ENCODE measurements at regions not wholly inside any gene's neighbourhood (a gene's known extent, or its start where the extent isn't known, plus 50 kb on each side); places are given as distances from the start of the nearest gene placed in this dataset.

- TF ChIP-seq ATF2 (IDR thresholded peaks at IDR 0.05; ENCODE audit: low read length) (no peak), CBX5 (IDR thresholded peaks at IDR 0.05; ENCODE audit: low read depth) (no peak)
These were observed 275.1 kb upstream of the RASGEF1B start (continued) for GRCh38 chr4:81746773-81747172.

- in situ Hi-C loops (cut with MboI) (no loop called here), intact Hi-C loops (cut with micrococcal nuclease; ENCODE audit: unreplicated experiment) (loop anchor here (10.0 kb wide), 1 partner anchor 281 kb away; no protein-coding TSS in a partner anchor)
- Histone ChIP-seq H3K27me3 (replicated peaks in 1 of 2; ENCODE audit: control insufficient read depth in 2 of 2, insufficient read depth in 2 of 2, low read length in 1 of 2) (no peaks in the 10 kb centered on the region), H4K20me1 (ENCODE audit: control insufficient read depth, insufficient read depth) (no peaks in the 10 kb centered on the region), H2AFZ (ENCODE audit: control insufficient read depth, low read depth, low read length) (no peak overlapping the region), H3K79me2 (ENCODE audit: control insufficient read depth, insufficient read depth, low read length) (no peaks in the 10 kb centered on the region), H3K36me3 (ENCODE audit: control insufficient read depth in 2 of 2, insufficient read depth in 2 of 2, low read length in 1 of 2) (no peaks in the 10 kb centered on the region), H3K9ac (ENCODE audit: control insufficient read depth, insufficient read depth, low read length) (no peak overlapping the region), H3K9me3 (replicated peaks; ENCODE audit: control insufficient read depth, insufficient read depth, low read length) (no peaks in the 10 kb centered on the region), H3K27ac (ENCODE audit: control insufficient read depth, insufficient read depth) (no peak overlapping the region), H3K4me1 (ENCODE audit: control insufficient read depth, insufficient read depth, low read length) (no peaks in the 10 kb centered on the region), H3K4me3 (no peak overlapping the region), H3K4me2 (ENCODE audit: control insufficient read depth, insufficient read depth) (no peak overlapping the region)
- ChIA-PET SMC1A (ENCODE audit: uncharacterized antibody, unreplicated experiment) (interaction anchor here (1.8 kb wide), 1 partner anchor 10 kb away, joined by 4 read pairs; no protein-coding TSS in a partner anchor), POLR2A (no interaction called here), CTCF (no interaction called here), RAD21 (ENCODE audit: unreplicated experiment) (no interaction called here)
- DNase-seq (ENCODE audit: low read depth, low spot score) (no peak), FAIRE-seq (no peak), ATAC-seq (no peak)
- BruUV-seq (replicated peaks), result no TSS peak
- WGBS (ENCODE audit: insufficient coverage, insufficient replicate concordance, low lambda C conversion rate, missing lambda C conversion rate), result 41% methylated on average over 2 of the region's 2 CpGs
- TF ChIP-seq BCL3 (IDR thresholded peaks at IDR 0.05; ENCODE audit: borderline replicate concordance, insufficient read depth, low read depth, low read length, poor library complexity, severe bottlenecking), result no peak
- TF ChIP-seq HSF1 (IDR thresholded peaks at IDR 0.05; ENCODE audit: low read depth, low read length), result no peak
- no peak for TF ChIP-seq NR2F1 (conservative IDR thresholded peaks at IDR 0.05)
- no peak for TF ChIP-seq NFYA (IDR thresholded peaks at IDR 0.05; ENCODE audit: borderline replicate concordance, low read depth, low read length)
- TF ChIP-seq ZNF687 (IDR thresholded peaks at IDR 0.05), result no peak
- TF ChIP-seq SMAD5 (IDR thresholded peaks at IDR 0.05; ENCODE audit: low read depth), result no peak
- TF ChIP-seq PML (IDR thresholded peaks at IDR 0.05; ENCODE audit: low read length), result no peak
- TF ChIP-seq ZSCAN29 (IDR thresholded peaks at IDR 0.05), result no peak
- TF ChIP-seq CEBPZ (IDR thresholded peaks at IDR 0.05; ENCODE audit: low read depth, low read length), result no peak
These were observed 274.4 kb upstream of the RASGEF1B start for GRCh38 chr4:81746071-81746470.

Measured in GM12878 (cell line).